H1 (cell line): ENCODE measurements at regions not wholly inside any gene's neighbourhood (a gene's known extent, or its start where the extent isn't known, plus 50 kb on each side); places are given as distances from the start of the nearest gene placed in this dataset.

Experiments
- BCL11A ChIP-seq, 2 experiments: IDR thresholded peaks; one replicate each; pipeline ENCODE4 v1.6.1; 2011; ENCODE audit warnings: low read depth in 2 of 2, low read length in 2 of 2, mild to moderate bottlenecking in 2 of 2
- BRCA1 ChIP-seq: IDR thresholded peaks from 2 replicates; pipeline ENCODE4 v1.6.1; 2012; ENCODE audit warnings: low read depth, low read length, improper control_type of control experiment
- CHD2 ChIP-seq: IDR thresholded peaks from 2 replicates; pipeline ENCODE4 v1.6.1; 2012; ENCODE audit warnings: low read length, improper control_type of control experiment
- FOSL1 ChIP-seq: IDR thresholded peaks from 2 replicates; pipeline ENCODE4 v1.6.1; 2011; ENCODE audit warnings: mild to moderate bottlenecking, low read depth, low read length, moderate library complexity; ENCODE audit not compliant: insufficient read depth
- RFX5 ChIP-seq: IDR thresholded peaks from 2 replicates; pipeline ENCODE4 v1.6.1; 2011; ENCODE audit warnings: low read depth, low read length, improper control_type of control experiment, borderline replicate concordance
- RXRA ChIP-seq: IDR thresholded peaks from 2 replicates; pipeline ENCODE4 v1.6.1; 2011; ENCODE audit warnings: low read depth, mild to moderate bottlenecking, low read length, moderate library complexity; ENCODE audit not compliant: insufficient read depth
- USF2 ChIP-seq: IDR thresholded peaks from 2 replicates; pipeline ENCODE4 v1.6.1; 2011; ENCODE audit warnings: low read length, improper control_type of control experiment

GRCh38 chr13:65892859-65893258, 1337.3 kb downstream of the PCDH9 start (continued):
- TF ChIP-seq USF2 (no peak), FOSL1 (no peak), RFX5 (no peak), BRCA1 (no peak), RXRA (no peak), BCL11A (IDR thresholded peaks at IDR 0.05; ENCODE audit: low read depth in 2 of 2, low read length in 2 of 2) (no peak), CHD2 (no peak)
